ENCODE measurements at regions not wholly inside any gene's neighbourhood (a gene's known extent, or its start where the extent isn't known, plus 50 kb on each side); places are given as distances from the start of the nearest gene placed in this dataset.

GRCh38 chr4:14631806-14632440, 370.4 kb upstream of the CPEB2 start:
- no peak for TF ChIP-seq POLR2A (IDR thresholded peaks at IDR 0.05)
- TF ChIP-seq, protein P1, sequence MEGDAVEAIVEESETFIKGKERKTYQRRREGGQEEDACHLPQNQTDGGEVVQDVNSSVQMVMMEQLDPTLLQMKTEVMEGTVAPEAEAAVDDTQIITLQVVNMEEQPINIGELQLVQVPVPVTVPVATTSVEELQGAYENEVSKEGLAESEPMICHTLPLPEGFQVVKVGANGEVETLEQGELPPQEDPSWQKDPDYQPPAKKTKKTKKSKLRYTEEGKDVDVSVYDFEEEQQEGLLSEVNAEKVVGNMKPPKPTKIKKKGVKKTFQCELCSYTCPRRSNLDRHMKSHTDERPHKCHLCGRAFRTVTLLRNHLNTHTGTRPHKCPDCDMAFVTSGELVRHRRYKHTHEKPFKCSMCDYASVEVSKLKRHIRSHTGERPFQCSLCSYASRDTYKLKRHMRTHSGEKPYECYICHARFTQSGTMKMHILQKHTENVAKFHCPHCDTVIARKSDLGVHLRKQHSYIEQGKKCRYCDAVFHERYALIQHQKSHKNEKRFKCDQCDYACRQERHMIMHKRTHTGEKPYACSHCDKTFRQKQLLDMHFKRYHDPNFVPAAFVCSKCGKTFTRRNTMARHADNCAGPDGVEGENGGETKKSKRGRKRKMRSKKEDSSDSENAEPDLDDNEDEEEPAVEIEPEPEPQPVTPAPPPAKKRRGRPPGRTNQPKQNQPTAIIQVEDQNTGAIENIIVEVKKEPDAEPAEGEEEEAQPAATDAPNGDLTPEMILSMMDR (IDR thresholded peaks at IDR 0.05) = no peak
